ENCODE measurements at regions not wholly inside any gene's neighbourhood (a gene's known extent, or its start where the extent isn't known, plus 50 kb on each side); places are given as distances from the start of the nearest gene placed in this dataset.
"Not testable (repeated sequence)": the region's sequence is repeated elsewhere in the genome, so short reads cannot be mapped to it uniquely, and the experiment has no call there.

GRCh38 chrX:125205133-125205917 lies 114.3 kb upstream of the TEX13C start:
- peak; percentile 2 for TF ChIP-seq CTCF (IDR thresholded peaks at IDR 0.05; ENCODE audit: insufficient read depth, low read depth, low read length, missing control alignments)
- DNase-seq (ENCODE audit: low read depth): peak; percentile 17
- H3K4me3 ChIP-seq (ENCODE audit: low read depth, low read length): peak overlapping the region; percentile 7

- DNase-seq (ENCODE audit: low read depth): no peak
- TF ChIP-seq CTCF (IDR thresholded peaks at IDR 0.05; ENCODE audit: insufficient read depth, low read depth, low read length, missing control alignments): no peak
- H3K4me3 ChIP-seq (ENCODE audit: low read depth, low read length): no peak overlapping the region
Measured at GRCh38 chrX:125205918-125206665, 113.6 kb upstream of the TEX13C start.

GRCh38 chrX:125210146-125210545 lies 109.5 kb upstream of the TEX13C start:
- DNase-seq (ENCODE audit: low read depth): no peak
- H3K4me3 ChIP-seq (ENCODE audit: low read depth, low read length): no peak overlapping the region
- TF ChIP-seq CTCF (IDR thresholded peaks at IDR 0.05; ENCODE audit: insufficient read depth, low read depth, low read length, missing control alignments): no peak

- no peak for TF ChIP-seq CTCF (IDR thresholded peaks at IDR 0.05; ENCODE audit: insufficient read depth, low read depth, low read length, missing control alignments)
- DNase-seq (ENCODE audit: low read depth): no peak
- no peak overlapping the region for H3K4me3 ChIP-seq (ENCODE audit: low read depth, low read length)
Measured at GRCh38 chrX:125219852-125220251, 99.8 kb upstream of the TEX13C start.

- H3K4me3 ChIP-seq (ENCODE audit: low read depth, low read length): no peak overlapping the region
- DNase-seq (ENCODE audit: low read depth): no peak
- no peak for TF ChIP-seq CTCF (IDR thresholded peaks at IDR 0.05; ENCODE audit: insufficient read depth, low read depth, low read length, missing control alignments)
Measured at GRCh38 chrX:125236955-125237354, 82.7 kb upstream of the TEX13C start.

GRCh38 chrX:125248931-125249330 lies 70.7 kb upstream of the TEX13C start:
- DNase-seq (ENCODE audit: low read depth): no peak
- TF ChIP-seq CTCF (IDR thresholded peaks at IDR 0.05; ENCODE audit: insufficient read depth, low read depth, low read length, missing control alignments): no peak
- H3K4me3 ChIP-seq (ENCODE audit: low read depth, low read length): no peak overlapping the region

GRCh38 chrX:125255759-125256158 lies 63.9 kb upstream of the TEX13C start:
- H3K4me3 ChIP-seq (ENCODE audit: low read depth, low read length); DNase-seq (ENCODE audit: low read depth): not testable (repeated sequence)

Measured in GM12865 (cell line).